Left lung (tissue), 4 donors: ENCODE measurements at regions not wholly inside any gene's neighbourhood (a gene's known extent, or its start where the extent isn't known, plus 50 kb on each side); places are given as distances from the start of the nearest gene placed in this dataset.
A peak's percentile ranks its signal among the peaks of the same experiment; 100 is the strongest.

Experiments
- ATAC-seq: fragments of 200-7000 bp; cut with Tn5 transposase; one replicate; pipeline ENCODE4 v1.9.1; 2020; ENCODE audit warnings: moderate library complexity
- DNase-seq, 4 donors: peaks; one replicate each; pipeline ENCODE4 v3.0.0-alpha.2; 2013 to 2020
- H3K27ac ChIP-seq, 2 donors: fragments of 200-600 bp; sonication (generic) in 1 of 2; one replicate each; pipeline versions ENCODE4 v1.5.0 to v1.8.0; 2020 to 2021
- H3K27me3 ChIP-seq, 2 donors: fragments of 200-600 bp; sonication (generic) in 1 of 2; one replicate each; pipeline versions ENCODE4 v1.5.0 to v1.8.0; 2020 to 2021
- H3K36me3 ChIP-seq, 2 donors: fragments of 200-600 bp; sonication (generic) in 1 of 2; one replicate each; pipeline versions ENCODE4 v1.5.0 to v1.8.0; 2020 to 2021
- H3K4me1 ChIP-seq, 2 donors: fragments of 200-600 bp; one replicate each; pipeline ENCODE4 v1.8.0; 2021
- H3K4me3 ChIP-seq, 2 donors: fragments of 200-600 bp; sonication (generic) in 1 of 2; one replicate each; pipeline versions ENCODE4 v1.5.0 to v1.8.0; 2020 to 2021; ENCODE audit warnings: mild to moderate bottlenecking in 1 of 2
- H3K9me3 ChIP-seq, 2 donors: fragments of 200-600 bp; sonication (generic) in 1 of 2; one replicate each; pipeline versions ENCODE4 v1.5.0 to v1.8.0; 2020 to 2021
- CTCF ChIP-seq, 2 donors: fragments of 200-600 bp; sonication (generic) in 1 of 2; IDR thresholded peaks; one replicate each; pipeline versions ENCODE4 v1.5.0 to v1.8.0; 2021; ENCODE audit warnings: antibody characterized with exemption in 2 of 2
- intact Hi-C, 2 donors: fragments of 100-400 bp; cut with DNase I; formaldehyde crosslinking; loops; one replicate each; pipeline versions ENCODE4 v1.11.2 to v1.14.2; 2022
- donor health status: DM: no; HTN: yes; CAD: no.
- donor health status: DM: no; HTN: no; CAD: no.

GRCh38 chr2:45218297-45218696 is 209.0 kb upstream of the SIX2 start:
- Histone ChIP-seq H3K4me1 (no peaks in the 10 kb centered on the region), H3K27me3 (peaks cover 0 to 20% of the 10 kb centered on the region in 2 donors), H3K9me3 (no peaks in the 10 kb centered on the region), H3K4me3 (no peak overlapping the region), H3K36me3 (no peaks in the 10 kb centered on the region), H3K27ac (peak overlapping the region; percentile 18 to 56)
- ATAC-seq (peak; percentile 75), DNase-seq (peak in 1 of 4 donors; percentile 31)
- intact Hi-C loops, result no loop called here
- no peak for TF ChIP-seq CTCF (IDR thresholded peaks at IDR 0.05)

GRCh38 chr2:45216118-45216517 is 206.9 kb upstream of the SIX2 start:
- Histone ChIP-seq H3K9me3 (no peaks in the 10 kb centered on the region), H3K4me1 (no peaks in the 10 kb centered on the region), H3K36me3 (no peaks in the 10 kb centered on the region), H3K27ac (no peak overlapping the region), H3K4me3 (no peak overlapping the region), H3K27me3 (peaks cover 0 to 2% of the 10 kb centered on the region in 2 donors)
- TF ChIP-seq CTCF (IDR thresholded peaks at IDR 0.05), result no peak
- DNase-seq, result no peak
- intact Hi-C loops, result no loop called here
- ATAC-seq, result no peak

GRCh38 chr2:45214550-45214949 is 205.3 kb upstream of the SIX2 start:
- TF ChIP-seq CTCF (IDR thresholded peaks at IDR 0.05), result no peak
- no peaks in the 10 kb centered on the region for H3K27me3 ChIP-seq
- DNase-seq (no peak), ATAC-seq (no peak)
- no peak overlapping the region for H3K27ac ChIP-seq
- intact Hi-C loops, result no loop called here
- H3K4me1 ChIP-seq, result no peaks in the 10 kb centered on the region
- H3K4me3 ChIP-seq, result no peak overlapping the region
- H3K9me3 ChIP-seq, result no peaks in the 10 kb centered on the region
- H3K36me3 ChIP-seq, result no peaks in the 10 kb centered on the region

GRCh38 chr2:45212953-45213635 is 203.8 kb upstream of the SIX2 start:
- TF ChIP-seq CTCF (IDR thresholded peaks at IDR 0.05), result no peak
- H3K9me3 ChIP-seq, result no peaks in the 10 kb centered on the region
- no peak overlapping the region for H3K4me3 ChIP-seq
- intact Hi-C loops, result no loop called here
- DNase-seq (peak in 1 of 4 donors; percentile 12), ATAC-seq (no peak)
- no peaks in the 10 kb centered on the region for H3K27me3 ChIP-seq
- H3K4me1 ChIP-seq, result no peaks in the 10 kb centered on the region
- no peak overlapping the region for H3K27ac ChIP-seq
- no peaks in the 10 kb centered on the region for H3K36me3 ChIP-seq

- intact Hi-C loops, result no loop called here
- no peaks in the 10 kb centered on the region for H3K36me3 ChIP-seq
- no peak for ATAC-seq
- H3K27me3 ChIP-seq, result no peaks in the 10 kb centered on the region
- H3K4me1 ChIP-seq, result no peaks in the 10 kb centered on the region
- H3K4me3 ChIP-seq, result no peak overlapping the region
- no peak for TF ChIP-seq CTCF (IDR thresholded peaks at IDR 0.05)
- DNase-seq, result no peak
- H3K9me3 ChIP-seq, result no peaks in the 10 kb centered on the region
- no peak overlapping the region for H3K27ac ChIP-seq
These were observed 202.4 kb upstream of the SIX2 start for GRCh38 chr2:45211636-45212035.
